Panc1 (cell line): ENCODE measurements at regions not wholly inside any gene's neighbourhood (a gene's known extent, or its start where the extent isn't known, plus 50 kb on each side); places are given as distances from the start of the nearest gene placed in this dataset.
A peak's percentile ranks its signal among the peaks of the same experiment; 100 is the strongest.

ENCODE experiments used
- ATAC-seq: fragments of 200-7000 bp; cut with Tn5 transposase; 2 replicates; pipeline ENCODE4 v1.9.1; 2020; ENCODE audit warnings: mild to moderate bottlenecking, moderate library complexity
- BruUV-seq: library from RNA; stranded (reverse); fragments of 400-500 nt; replicated peaks from 2 replicates; lab custom pipeline; 2021; lab: Mats Ljungman, UMichigan
- CTCF ChIA-PET: fragments of 300-600 bp; sonication (Branson Sonifier 250); formaldehyde crosslinking; loops from one replicate; lab custom pipeline; 2022; ENCODE audit warnings: antibody characterized with exemption; lab: Charles Lee
- POLR2A ChIA-PET: fragments of 300-600 bp; sonication (Branson Sonifier 250); formaldehyde crosslinking; loops from one replicate; lab custom pipeline; 2022; ENCODE audit warnings: antibody characterized with exemption; lab: Charles Lee
- DNase-seq: peaks from one replicate; pipeline ENCODE4 v3.0.0-alpha.2; 2010; ENCODE audit warnings: low read depth, low spot score
- H3K27ac ChIP-seq: 2 replicates; pipeline ENCODE4 v1.5.1; 2011; ENCODE audit warnings: mild to moderate bottlenecking, low read length, inconsistent platforms
- H3K27me3 ChIP-seq: fragments of 200-500 bp; sonication (Bioruptor generic); 2 replicates; pipeline ENCODE4 v1.6.0; 2014; ENCODE audit warnings: low read length, inconsistent platforms; ENCODE audit not compliant: control insufficient read depth, insufficient read depth
- H3K36me3 ChIP-seq: fragments of 200-500 bp; sonication (Bioruptor generic); 2 replicates; pipeline ENCODE4 v1.5.1; 2014; ENCODE audit warnings: inconsistent platforms, mild to moderate bottlenecking, low read length, moderate library complexity; ENCODE audit not compliant: control insufficient read depth, insufficient read depth
- H3K4me1 ChIP-seq: 2 replicates; pipeline ENCODE4 v1.5.1; 2011; ENCODE audit warnings: inconsistent platforms, mild to moderate bottlenecking, low read length, moderate library complexity; ENCODE audit not compliant: control insufficient read depth, insufficient read depth
- H3K4me3 ChIP-seq, 2 experiments: 2 replicates each; pipeline ENCODE4 v1.5.1; 2011 to 2012; ENCODE audit warnings: low read depth in 2 of 2, low read length in 2 of 2, mild to moderate bottlenecking in 2 of 2, inconsistent platforms in 1 of 2, moderate library complexity in 1 of 2
- H3K9me3 ChIP-seq: fragments of 200-500 bp; sonication (Bioruptor generic); 2 replicates; pipeline ENCODE4 v1.5.1; 2014; ENCODE audit warnings: low read depth, mild to moderate bottlenecking, inconsistent platforms, low read length, moderate library complexity; ENCODE audit not compliant: control insufficient read depth, insufficient read depth
- POLR2AphosphoS5 ChIP-seq: IDR thresholded peaks from 2 replicates; pipeline ENCODE4 v1.6.1; 2012; ENCODE audit warnings: mild to moderate bottlenecking, low read depth, low read length, moderate library complexity
- SIN3A ChIP-seq: IDR thresholded peaks from 2 replicates; pipeline ENCODE4 v1.6.1; 2012; ENCODE audit warnings: low read depth, mild to moderate bottlenecking, low read length, moderate library complexity, borderline replicate concordance; ENCODE audit not compliant: insufficient read depth
- TCF7L2 ChIP-seq: IDR thresholded peaks from 2 replicates; pipeline ENCODE4 v1.6.1; 2011; ENCODE audit warnings: mild to moderate bottlenecking, low read depth, low read length, inconsistent platforms
- in situ Hi-C: cut with HindIII; loops from 2 replicates; pipeline ENCODE4 v1.10.0; 2016; ENCODE audit warnings: low sequenced_read_pairs, low pct_unique_long_range_greater_than_20kb
- intact Hi-C: fragments of 100-400 bp; cut with micrococcal nuclease; formaldehyde crosslinking; loops from one replicate; pipeline ENCODE4 v1.10.0; 2022; ENCODE audit not compliant: unreplicated experiment
- TF ChIP-seq, protein P1 (sequence below), 2 experiments: IDR thresholded peaks; 2 replicates each; pipeline ENCODE4 v1.6.1; 2011 to 2012; ENCODE audit warnings: low read depth in 2 of 2, control low read depth in 1 of 2, low read length in 1 of 2, mild to moderate bottlenecking in 1 of 2, moderate library complexity in 1 of 2; ENCODE audit not compliant: insufficient read depth in 1 of 2
- TF ChIP-seq, protein P2 (sequence below): fragments of 450-650 bp; IDR thresholded peaks from 2 replicates; pipeline ENCODE4 v1.5.1; 2017; ENCODE audit warnings: mild to moderate bottlenecking

DNA sequence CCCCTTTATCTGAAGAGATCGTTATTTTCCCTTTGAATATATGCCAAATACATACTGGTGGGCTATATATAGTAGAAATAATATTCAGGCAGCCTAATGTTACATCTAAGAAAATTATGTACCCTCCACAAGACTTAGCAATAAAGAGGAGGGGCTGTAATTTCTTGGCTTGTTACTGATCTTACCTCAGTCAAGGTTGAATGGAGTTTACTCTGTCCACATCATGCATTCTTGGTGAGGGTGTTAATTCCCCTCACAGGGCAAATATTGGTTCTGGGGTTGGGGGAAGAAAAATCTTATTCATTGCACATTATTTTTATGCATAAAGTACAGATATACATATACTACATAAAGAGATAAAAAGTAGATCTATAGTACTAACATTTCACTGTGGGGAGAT lies 145.8 kb upstream of the ANK3 start:
- no peak for DNase-seq
- in situ Hi-C loops (no loop called here), intact Hi-C loops (no loop called here)
- ChIA-PET POLR2A (no interaction called here), CTCF (no interaction called here)
- peaks cover 6% of the 10 kb centered on the region for H3K4me1 ChIP-seq
- no peaks in the 10 kb centered on the region; the same call in 1 of the 2 replicates for H3K36me3 ChIP-seq
- TF ChIP-seq TCF7L2 (no peak), POLR2AphosphoS5 (no peak)
- no TSS peak for BruUV-seq
- ATAC-seq: no peak
- no peaks in the 10 kb centered on the region for H3K27me3 ChIP-seq
- H3K27ac ChIP-seq: 0 out of 2 replicates have a peak overlapping the region, but pooled peaks have one; percentile 17
- H3K4me3 ChIP-seq: no peak overlapping the region
- no peaks in the 10 kb centered on the region for H3K9me3 ChIP-seq

DNA sequence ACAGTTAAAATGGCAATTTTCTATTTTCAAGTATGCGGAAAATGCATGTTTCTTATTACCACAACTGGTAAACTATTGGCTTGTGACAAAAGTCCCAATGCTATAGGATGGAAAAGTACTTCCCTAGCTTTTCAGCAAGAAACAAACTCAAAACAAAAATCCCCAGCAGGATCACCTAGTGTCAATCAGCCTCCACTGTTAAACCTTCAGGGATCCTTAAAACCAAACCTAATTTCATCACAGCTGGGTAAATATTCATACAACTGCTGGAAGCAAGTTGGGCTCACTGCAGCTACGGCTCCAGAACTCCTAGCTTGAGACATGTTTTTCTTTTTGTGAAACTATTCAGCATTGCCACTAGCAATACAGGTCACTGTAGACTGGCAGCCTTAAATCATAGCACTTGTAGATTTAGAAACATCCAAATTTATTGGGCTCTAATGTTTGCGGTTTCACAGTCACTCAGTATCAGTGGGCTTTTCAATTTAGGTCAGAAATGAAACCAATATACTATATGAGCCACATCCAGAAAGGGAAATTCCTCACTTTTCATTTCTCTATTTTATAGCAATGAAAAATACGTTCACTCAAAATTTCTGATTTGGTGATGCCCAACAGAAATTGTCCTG lies 145.2 kb upstream of the ANK3 start:
- Histone ChIP-seq H3K9me3 (no peaks in the 10 kb centered on the region), H3K4me1 (peaks cover 6% of the 10 kb centered on the region), H3K4me3 (peak overlapping the region in 1 of 2 experiments; percentile 19; a peak in 1 of 4 replicates), H3K36me3 (no peaks in the 10 kb centered on the region; the same call in 1 of the 2 replicates), H3K27me3 (no peaks in the 10 kb centered on the region), H3K27ac (peak overlapping the region; percentile 32; the same call in 1 of the 2 replicates)
- DNase-seq (no peak), ATAC-seq (no peak)
- no TSS peak for BruUV-seq
- in situ Hi-C loops: no loop called here
- ChIA-PET POLR2A (no interaction called here), CTCF (no interaction called here)
- no peak for TF ChIP-seq SIN3A
- TF ChIP-seq, protein P1, sequence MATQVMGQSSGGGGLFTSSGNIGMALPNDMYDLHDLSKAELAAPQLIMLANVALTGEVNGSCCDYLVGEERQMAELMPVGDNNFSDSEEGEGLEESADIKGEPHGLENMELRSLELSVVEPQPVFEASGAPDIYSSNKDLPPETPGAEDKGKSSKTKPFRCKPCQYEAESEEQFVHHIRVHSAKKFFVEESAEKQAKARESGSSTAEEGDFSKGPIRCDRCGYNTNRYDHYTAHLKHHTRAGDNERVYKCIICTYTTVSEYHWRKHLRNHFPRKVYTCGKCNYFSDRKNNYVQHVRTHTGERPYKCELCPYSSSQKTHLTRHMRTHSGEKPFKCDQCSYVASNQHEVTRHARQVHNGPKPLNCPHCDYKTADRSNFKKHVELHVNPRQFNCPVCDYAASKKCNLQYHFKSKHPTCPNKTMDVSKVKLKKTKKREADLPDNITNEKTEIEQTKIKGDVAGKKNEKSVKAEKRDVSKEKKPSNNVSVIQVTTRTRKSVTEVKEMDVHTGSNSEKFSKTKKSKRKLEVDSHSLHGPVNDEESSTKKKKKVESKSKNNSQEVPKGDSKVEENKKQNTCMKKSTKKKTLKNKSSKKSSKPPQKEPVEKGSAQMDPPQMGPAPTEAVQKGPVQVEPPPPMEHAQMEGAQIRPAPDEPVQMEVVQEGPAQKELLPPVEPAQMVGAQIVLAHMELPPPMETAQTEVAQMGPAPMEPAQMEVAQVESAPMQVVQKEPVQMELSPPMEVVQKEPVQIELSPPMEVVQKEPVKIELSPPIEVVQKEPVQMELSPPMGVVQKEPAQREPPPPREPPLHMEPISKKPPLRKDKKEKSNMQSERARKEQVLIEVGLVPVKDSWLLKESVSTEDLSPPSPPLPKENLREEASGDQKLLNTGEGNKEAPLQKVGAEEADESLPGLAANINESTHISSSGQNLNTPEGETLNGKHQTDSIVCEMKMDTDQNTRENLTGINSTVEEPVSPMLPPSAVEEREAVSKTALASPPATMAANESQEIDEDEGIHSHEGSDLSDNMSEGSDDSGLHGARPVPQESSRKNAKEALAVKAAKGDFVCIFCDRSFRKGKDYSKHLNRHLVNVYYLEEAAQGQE (IDR thresholded peaks at IDR 0.05; ENCODE audit: insufficient read depth in 1 of 2, low read depth in 2 of 2, low read length in 1 of 2): no peak
- TF ChIP-seq, protein P2, sequence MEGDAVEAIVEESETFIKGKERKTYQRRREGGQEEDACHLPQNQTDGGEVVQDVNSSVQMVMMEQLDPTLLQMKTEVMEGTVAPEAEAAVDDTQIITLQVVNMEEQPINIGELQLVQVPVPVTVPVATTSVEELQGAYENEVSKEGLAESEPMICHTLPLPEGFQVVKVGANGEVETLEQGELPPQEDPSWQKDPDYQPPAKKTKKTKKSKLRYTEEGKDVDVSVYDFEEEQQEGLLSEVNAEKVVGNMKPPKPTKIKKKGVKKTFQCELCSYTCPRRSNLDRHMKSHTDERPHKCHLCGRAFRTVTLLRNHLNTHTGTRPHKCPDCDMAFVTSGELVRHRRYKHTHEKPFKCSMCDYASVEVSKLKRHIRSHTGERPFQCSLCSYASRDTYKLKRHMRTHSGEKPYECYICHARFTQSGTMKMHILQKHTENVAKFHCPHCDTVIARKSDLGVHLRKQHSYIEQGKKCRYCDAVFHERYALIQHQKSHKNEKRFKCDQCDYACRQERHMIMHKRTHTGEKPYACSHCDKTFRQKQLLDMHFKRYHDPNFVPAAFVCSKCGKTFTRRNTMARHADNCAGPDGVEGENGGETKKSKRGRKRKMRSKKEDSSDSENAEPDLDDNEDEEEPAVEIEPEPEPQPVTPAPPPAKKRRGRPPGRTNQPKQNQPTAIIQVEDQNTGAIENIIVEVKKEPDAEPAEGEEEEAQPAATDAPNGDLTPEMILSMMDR: no peak
- intact Hi-C loops: no loop called here

DNA sequence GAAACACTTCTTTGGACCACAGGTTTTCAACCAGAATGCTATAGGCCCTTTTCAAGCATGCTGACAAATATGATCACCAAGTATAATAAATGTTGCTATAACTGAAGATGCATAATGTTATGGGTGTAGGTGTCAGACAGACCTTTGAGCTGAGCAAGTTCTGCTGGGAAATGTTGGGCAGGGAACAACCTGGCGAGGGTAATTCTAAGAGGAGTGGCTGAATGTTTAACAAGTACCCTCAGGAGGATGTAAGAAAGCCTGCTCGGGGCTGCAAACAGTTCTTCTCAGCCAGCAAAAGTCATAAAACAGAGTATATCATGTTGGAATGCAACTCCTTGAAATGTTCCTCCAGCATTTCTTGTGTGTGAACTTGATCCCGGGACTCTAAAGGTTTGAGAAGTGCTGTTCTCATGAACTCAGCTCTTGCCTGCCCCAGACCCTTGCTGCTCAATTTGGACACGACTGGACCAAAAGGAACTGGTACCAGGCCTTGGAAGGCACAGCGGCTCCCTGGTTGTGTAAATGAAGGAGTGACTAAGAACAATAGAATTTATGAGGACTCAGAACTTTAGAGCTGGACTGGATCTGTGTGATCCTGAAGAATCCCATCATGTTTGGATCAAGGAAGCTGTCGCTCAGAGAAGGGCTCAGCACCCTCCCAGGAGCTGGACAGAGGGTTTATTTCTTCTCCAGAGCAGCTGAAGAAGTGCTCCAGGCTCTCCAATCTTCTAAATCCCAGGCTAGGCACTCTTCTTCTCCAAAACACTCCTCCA lies 143.2 kb upstream of the ANK3 start:
- ATAC-seq: no peak
- H3K27me3 ChIP-seq: no peaks in the 10 kb centered on the region
- POLR2A ChIA-PET: no interaction called here
- H3K27ac ChIP-seq: peak overlapping the region; percentile 49; the same call in 1 of the 2 replicates
- intact Hi-C loops (no loop called here), in situ Hi-C loops (no loop called here)
- CTCF ChIA-PET: no interaction called here
- no TSS peak for BruUV-seq
- H3K4me1 ChIP-seq: peaks cover 6% of the 10 kb centered on the region
- H3K9me3 ChIP-seq: no peaks in the 10 kb centered on the region
- no peak for DNase-seq
- TF ChIP-seq, protein P1 (IDR thresholded peaks at IDR 0.05; ENCODE audit: insufficient read depth in 1 of 2, low read depth in 2 of 2, low read length in 1 of 2): no peak
- TF ChIP-seq TCF7L2: no peak
- TF ChIP-seq, protein P2: no peak
- TF ChIP-seq POLR2AphosphoS5: no peak
- no peak for TF ChIP-seq SIN3A
- H3K36me3 ChIP-seq: no peaks in the 10 kb centered on the region; the same call in 1 of the 2 replicates
- no peak overlapping the region for H3K4me3 ChIP-seq
